PC-9 (cell line): ENCODE measurements at regions not wholly inside any gene's neighbourhood (a gene's known extent, or its start where the extent isn't known, plus 50 kb on each side); places are given as distances from the start of the nearest gene placed in this dataset.
"Not testable (repeated sequence)": the region's sequence is repeated elsewhere in the genome, so short reads cannot be mapped to it uniquely, and the experiment has no call there.

ENCODE experiments used
- BruUV-seq: library from RNA; stranded (reverse); fragments of 400-500 nt; replicated peaks from 2 replicates; lab custom pipeline; 2021; lab: Mats Ljungman, UMichigan
- CTCF ChIA-PET: fragments of 300-600 bp; sonication (Branson Sonifier 250); formaldehyde crosslinking; loops from one replicate; lab custom pipeline; 2022; ENCODE audit warnings: antibody characterized with exemption; lab: Charles Lee
- POLR2A ChIA-PET: fragments of 300-600 bp; sonication (Branson Sonifier 250); formaldehyde crosslinking; loops from one replicate; lab custom pipeline; 2022; ENCODE audit warnings: antibody characterized with exemption; ENCODE audit not compliant: unreplicated experiment; lab: Charles Lee
- DNase-seq, 2 experiments: peaks; one replicate each; pipeline versions ENCODE4 v3.0.0 to v3.0.0-alpha.2; 2015 to 2022; ENCODE audit warnings: mixed read lengths in 1 of 2
- H2AFZ ChIP-seq: fragments of 200-600 bp; sonication (generic); 2 replicates; pipeline ENCODE4 v1.8.1; 2017; ENCODE audit warnings: antibody characterized with exemption
- H3F3A ChIP-seq: fragments of 200-600 bp; sonication (generic); 2 replicates; pipeline ENCODE4 v1.8.1; 2017; ENCODE audit warnings: antibody characterized with exemption, mild to moderate bottlenecking, low read depth; ENCODE audit not compliant: insufficient read depth
- H3K27ac ChIP-seq: fragments of 200-600 bp; sonication (generic); 2 replicates; pipeline ENCODE4 v1.6.1; 2016; ENCODE audit warnings: mixed run types
- H3K27me3 ChIP-seq: fragments of 200-600 bp; sonication (generic); 2 replicates; pipeline ENCODE4 v1.6.1; 2016; ENCODE audit warnings: low read depth, mixed run types; ENCODE audit not compliant: insufficient read depth
- H3K36me3 ChIP-seq: fragments of 200-600 bp; sonication (generic); 2 replicates; pipeline ENCODE4 v1.6.1; 2016; ENCODE audit warnings: low read depth, mixed run types
- H3K4me1 ChIP-seq: fragments of 200-600 bp; sonication (generic); replicated peaks from 2 replicates; pipeline ENCODE4 v1.6.1; 2016; ENCODE audit warnings: mixed run types; ENCODE audit not compliant: insufficient read depth
- H3K4me2 ChIP-seq: fragments of 200-600 bp; sonication (generic); 2 replicates; pipeline ENCODE4 v1.6.1; 2017; ENCODE audit warnings: mixed run types
- H3K4me3 ChIP-seq: fragments of 200-600 bp; sonication (generic); 2 replicates; pipeline ENCODE4 v1.6.1; 2016; ENCODE audit warnings: mixed run types
- H3K79me2 ChIP-seq: fragments of 200-600 bp; sonication (generic); 2 replicates; pipeline ENCODE4 v1.6.1; 2017; ENCODE audit warnings: low read depth, mixed run types
- H3K9me2 ChIP-seq: fragments of 200-600 bp; sonication (generic); 2 replicates; pipeline ENCODE4 v1.8.1; 2017; ENCODE audit warnings: mild to moderate bottlenecking; ENCODE audit not compliant: insufficient read depth
- H3K9me3 ChIP-seq: fragments of 200-600 bp; sonication (generic); 2 replicates; pipeline ENCODE4 v1.8.1; 2016; ENCODE audit warnings: low read depth; ENCODE audit not compliant: insufficient read depth
- H4K20me1 ChIP-seq: fragments of 200-600 bp; sonication (generic); 2 replicates; pipeline ENCODE4 v1.8.1; 2017; ENCODE audit not compliant: insufficient read depth
- CTCF ChIP-seq: fragments of 200-600 bp; sonication (generic); conservative IDR thresholded peaks from 2 replicates; pipeline ENCODE4 v1.6.1; 2017; ENCODE audit warnings: mixed run types, antibody characterized with exemption, mild to moderate bottlenecking, moderate library complexity
- EZH2 ChIP-seq: fragments of 200-600 bp; sonication (generic); IDR thresholded peaks from 2 replicates; pipeline ENCODE4 v1.8.0; 2017; ENCODE audit warnings: antibody characterized with exemption, low read depth
- intact Hi-C: fragments of 100-400 bp; cut with micrococcal nuclease; formaldehyde crosslinking; loops from one replicate; pipeline ENCODE4 v1.10.0; 2022; ENCODE audit not compliant: unreplicated experiment

- no peaks in the 10 kb centered on the region for H3K4me1 ChIP-seq
- H3K27ac ChIP-seq, result no peak overlapping the region
- H3K79me2 ChIP-seq, result no peaks in the 10 kb centered on the region
- no peaks in the 10 kb centered on the region for H3K9me2 ChIP-seq
- no TSS peak for BruUV-seq
- ChIA-PET CTCF (no interaction called here), POLR2A (no interaction called here)
- no peaks in the 10 kb centered on the region for H3F3A ChIP-seq
- H3K36me3 ChIP-seq, result no peaks in the 10 kb centered on the region
- TF ChIP-seq EZH2, result no peak
- no peak for TF ChIP-seq CTCF
- no peak overlapping the region for H2AFZ ChIP-seq
- no peaks in the 10 kb centered on the region for H3K27me3 ChIP-seq
- H3K4me3 ChIP-seq, result no peak overlapping the region
- H3K9me3 ChIP-seq, result no peaks in the 10 kb centered on the region; the same call in 1 of the 2 replicates
- intact Hi-C loops, result no loop called here
- no peaks in the 10 kb centered on the region for H4K20me1 ChIP-seq
- no peak overlapping the region for H3K4me2 ChIP-seq
- DNase-seq, result no peak
Measured at GRCh38 chr4:159950707-159951106, 847.8 kb downstream of the RAPGEF2 start.

- CTCF ChIA-PET, result no interaction called here
- H3K4me3 ChIP-seq, result no peak overlapping the region
Measured at GRCh38 chr4:159966746-159967145, 863.9 kb downstream of the RAPGEF2 start.

GRCh38 chr4:159976871-159977482, 874.1 kb downstream of the RAPGEF2 start:
- CTCF ChIA-PET, H3K4me1 ChIP-seq, BruUV-seq, H3K79me2 ChIP-seq, H2AFZ ChIP-seq, H3K36me3 ChIP-seq, intact Hi-C loops, H3K4me2 ChIP-seq, H3K27ac ChIP-seq, H4K20me1 ChIP-seq, DNase-seq, H3F3A ChIP-seq, POLR2A ChIA-PET, H3K9me3 ChIP-seq, H3K4me3 ChIP-seq, H3K9me2 ChIP-seq, H3K27me3 ChIP-seq: not testable (repeated sequence)

More at GRCh38 chr4:159966746-159967145, 863.9 kb downstream of the RAPGEF2 start:
- Histone ChIP-seq H3K4me1 (no peaks in the 10 kb centered on the region), H2AFZ (no peak overlapping the region), H3K27me3 (no peaks in the 10 kb centered on the region), H3K79me2 (no peaks in the 10 kb centered on the region), H3K9me2 (no peaks in the 10 kb centered on the region), H3K4me2 (no peak overlapping the region), H3K9me3 (no peaks in the 10 kb centered on the region), H3F3A (no peaks in the 10 kb centered on the region), H4K20me1 (no peaks in the 10 kb centered on the region), H3K27ac (no peak overlapping the region), H3K36me3 (no peaks in the 10 kb centered on the region)
- TF ChIP-seq CTCF, result no peak
- TF ChIP-seq EZH2, result no peak
- intact Hi-C loops, result no loop called here
- POLR2A ChIA-PET, result no interaction called here
- BruUV-seq, result no TSS peak
- DNase-seq, result no peak
